SHP77 (cell line): ENCODE measurements at regions not wholly inside any gene's neighbourhood (a gene's known extent, or its start where the extent isn't known, plus 50 kb on each side); places are given as distances from the start of the nearest gene placed in this dataset.

Experiments
- DNase-seq, 2 experiments: peaks; one replicate each; lab custom pipeline; 2025; lab: John Stamatoyannopoulos, UW

DNA sequence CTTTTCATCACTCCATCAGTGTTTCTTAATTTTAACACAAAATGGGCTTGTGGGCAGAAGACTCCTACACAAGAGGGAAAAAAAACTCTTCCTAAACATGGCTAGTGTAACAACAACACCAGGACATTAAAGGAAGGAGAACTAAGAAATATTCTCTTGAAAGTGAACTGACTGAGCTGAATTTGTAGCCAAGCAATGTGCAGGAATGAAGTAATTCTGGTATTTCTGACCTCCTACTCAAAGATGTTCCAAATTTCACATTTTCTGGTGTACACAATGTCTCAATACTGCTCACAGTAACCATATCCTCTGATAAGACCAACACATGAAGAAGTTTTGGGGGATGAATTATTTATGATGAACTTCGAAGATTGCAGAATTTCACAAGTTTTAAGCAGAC, 357.3 kb downstream of the DUSP6 start:
- DNase-seq: no peak

- DNase-seq: no peak
Observed at GRCh38 chr12:88994537-88994936, 357.8 kb downstream of the DUSP6 start.

DNA sequence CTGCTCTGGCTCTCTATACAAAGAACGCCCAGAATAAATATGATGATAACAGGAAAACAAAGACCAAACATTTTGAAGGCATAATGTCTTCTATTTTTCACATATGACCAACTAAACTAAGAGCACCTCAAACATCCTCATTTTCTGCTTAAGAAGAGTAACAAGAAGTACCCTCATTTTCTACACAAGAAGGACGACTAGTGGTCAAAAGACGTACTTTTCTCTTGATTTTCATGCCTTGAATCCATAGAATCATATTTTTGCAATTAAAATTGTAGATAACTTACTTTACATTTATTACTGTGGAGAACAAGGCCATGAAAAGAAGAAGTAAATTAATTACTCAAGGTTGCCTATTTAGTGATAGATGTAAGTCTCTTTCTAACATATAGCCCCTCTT, 358.6 kb downstream of the DUSP6 start:
- peak; percentile 36 to 37 for DNase-seq

- no peak for DNase-seq
Observed at GRCh38 chr12:88986056-88986455, 366.2 kb downstream of the DUSP6 start.

DNA sequence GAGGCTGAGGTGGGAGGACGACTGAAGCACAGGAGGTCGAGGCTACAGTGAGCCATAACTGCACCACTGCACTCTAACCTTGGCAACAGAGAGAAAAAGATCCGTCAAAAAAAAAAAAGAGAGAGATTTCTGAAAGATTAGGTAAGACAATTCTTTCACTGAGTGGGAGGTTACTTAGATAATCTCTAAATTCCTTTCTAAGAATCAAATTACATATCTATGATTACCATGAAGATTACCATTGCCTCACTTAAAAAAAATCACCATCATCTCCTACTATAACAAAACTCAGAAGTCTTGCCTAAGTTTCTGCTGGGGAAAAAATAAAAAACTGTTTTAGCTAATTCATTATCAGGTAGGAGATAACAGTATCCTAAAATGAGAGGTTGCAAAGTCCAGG, 366.7 kb downstream of the DUSP6 start:
- DNase-seq: no peak

- no peak for DNase-seq
Observed at GRCh38 chr12:88985011-88985410, 367.3 kb downstream of the DUSP6 start.

DNA sequence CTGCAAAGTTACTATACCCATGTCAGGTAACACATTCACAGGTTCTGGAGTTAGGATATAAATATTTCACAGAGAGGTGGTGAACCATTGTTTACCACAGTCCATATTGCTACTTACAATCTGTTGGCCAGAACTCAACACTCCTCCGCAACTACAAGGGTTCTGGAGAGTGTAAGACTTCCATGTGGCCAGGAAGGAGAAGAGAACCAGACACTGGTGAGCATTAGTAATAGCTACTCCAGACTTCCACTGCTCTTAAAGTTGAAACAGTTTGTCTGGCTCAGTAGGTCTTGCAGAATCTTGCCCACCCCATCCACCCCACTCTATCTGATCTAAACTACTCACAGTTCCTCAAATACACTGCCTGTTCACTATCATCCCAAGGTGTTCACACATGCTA, 369.6 kb downstream of the DUSP6 start:
- DNase-seq: no peak

DNA sequence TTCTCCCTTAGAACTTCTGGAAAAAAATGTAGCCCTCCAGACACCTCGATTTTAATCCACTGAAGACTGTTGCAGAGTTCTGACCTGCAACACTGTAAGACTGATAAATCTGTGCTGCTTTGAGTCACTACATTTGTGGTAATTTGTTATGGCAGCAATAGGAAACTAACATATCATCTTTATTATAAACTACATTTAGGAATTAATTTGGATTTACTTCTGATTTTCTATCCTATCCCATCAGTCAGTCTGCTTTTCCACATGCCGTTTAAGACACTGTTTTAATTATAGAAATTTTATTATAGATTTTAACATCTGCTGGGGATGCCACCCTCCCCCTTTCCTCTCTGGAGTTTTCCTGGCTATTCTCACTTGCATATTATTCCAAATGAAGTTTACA, 375.2 kb downstream of the DUSP6 start:
- no peak for DNase-seq

DNA sequence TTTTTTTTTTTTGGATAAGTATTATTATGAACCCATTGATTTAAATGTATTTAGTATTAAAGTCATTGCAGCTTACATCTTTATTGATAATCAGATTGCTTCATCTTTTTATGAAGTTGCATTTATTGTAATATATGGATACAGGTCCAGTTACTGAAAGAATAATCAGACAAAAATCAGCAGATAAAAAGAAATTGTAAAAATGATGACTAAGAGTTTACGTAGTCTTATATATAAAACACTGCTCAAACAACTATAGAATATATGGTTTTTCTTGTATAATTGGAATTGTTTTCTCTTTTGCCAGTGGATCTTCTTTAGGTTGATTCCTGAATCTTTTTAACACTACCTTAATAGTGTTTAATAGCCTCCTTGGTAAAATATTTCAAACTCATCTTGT, 378.3 kb downstream of the DUSP6 start:
- DNase-seq: no peak

DNA sequence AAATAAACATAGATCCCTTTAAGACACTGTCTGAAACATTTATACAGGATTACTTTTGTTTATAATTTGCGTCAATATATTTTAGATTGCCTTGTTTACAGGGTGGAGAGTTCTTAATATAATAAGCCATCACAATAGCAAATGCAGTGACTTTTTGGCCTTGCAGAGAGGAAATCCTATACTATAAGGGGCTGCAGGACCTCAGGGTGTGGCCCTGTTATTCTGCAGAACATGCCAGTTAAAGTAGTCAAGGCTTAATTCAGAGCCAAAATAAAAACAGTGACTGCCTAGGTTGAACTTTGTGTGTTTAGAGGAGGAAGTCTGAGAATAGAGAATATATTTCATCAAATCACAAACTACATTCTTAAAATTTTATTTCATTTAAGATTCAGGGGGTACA, 381.6 kb downstream of the DUSP6 start:
- DNase-seq: no peak

- no peak for DNase-seq
Observed at GRCh38 chr12:88969127-88969526, 383.2 kb downstream of the DUSP6 start.

DNA sequence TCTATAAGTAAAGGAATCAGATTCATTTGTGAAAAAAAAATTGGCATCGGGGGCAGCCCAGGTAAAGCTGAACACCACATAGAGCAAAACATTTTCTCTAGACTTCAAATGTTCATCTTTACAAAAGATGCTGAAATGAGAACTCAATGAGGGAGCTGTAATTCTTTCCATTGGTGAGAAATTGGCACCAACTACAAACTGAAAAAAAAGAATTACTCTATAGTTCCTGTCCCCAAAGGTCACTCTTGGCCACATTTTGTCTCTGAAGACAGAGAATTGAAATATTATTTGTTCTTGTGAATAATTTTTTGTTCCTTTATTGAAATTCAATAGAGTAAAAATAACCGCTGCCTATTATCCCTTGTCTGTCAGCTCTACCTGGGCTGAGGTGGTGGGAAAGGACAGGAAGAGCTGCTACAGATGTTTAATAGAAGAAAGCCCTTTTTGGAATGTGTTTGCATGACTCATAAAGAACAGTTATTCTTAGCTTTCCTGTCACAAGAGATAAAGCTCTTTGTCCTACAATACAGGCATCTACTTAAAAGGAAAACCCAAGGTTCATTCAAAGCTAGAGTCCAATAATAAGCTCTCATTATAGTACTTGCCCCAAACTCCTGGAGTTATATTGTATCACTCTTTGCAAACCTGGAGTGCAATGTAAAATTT, 380.1 kb upstream of the KITLG start:
- no peak for DNase-seq

GRCh38 chr12:88958946-88959345, 378.7 kb upstream of the KITLG start:
- DNase-seq: peak; percentile 62 to 77

GRCh38 chr12:88958153-88958552, 377.9 kb upstream of the KITLG start:
- DNase-seq: peak; percentile 51 to 74

DNA sequence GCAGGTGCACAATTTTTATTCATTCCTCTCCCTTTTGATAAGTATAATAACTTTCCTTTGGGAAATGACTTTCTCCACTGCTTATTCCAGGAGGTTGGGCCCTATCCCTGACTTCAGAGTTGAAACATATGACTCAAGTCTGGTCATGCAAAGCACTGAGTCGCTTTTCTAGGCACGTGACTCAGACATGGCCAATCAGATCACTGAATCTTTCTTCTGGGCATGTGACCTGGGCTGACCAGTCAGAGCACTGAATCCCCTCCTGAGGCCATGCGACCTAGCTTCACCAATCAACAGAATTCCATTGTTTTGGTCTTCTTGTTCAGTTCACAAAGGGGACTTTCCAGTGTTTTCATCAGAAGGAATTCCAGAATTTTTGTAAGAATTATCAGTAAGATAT, 377.1 kb upstream of the KITLG start:
- DNase-seq: no peak

- DNase-seq: no peak
Observed at GRCh38 chr12:88955531-88955930, 375.3 kb upstream of the KITLG start.

GRCh38 chr12:88953029-88953586, 372.8 kb upstream of the KITLG start:
- DNase-seq: no peak

DNA sequence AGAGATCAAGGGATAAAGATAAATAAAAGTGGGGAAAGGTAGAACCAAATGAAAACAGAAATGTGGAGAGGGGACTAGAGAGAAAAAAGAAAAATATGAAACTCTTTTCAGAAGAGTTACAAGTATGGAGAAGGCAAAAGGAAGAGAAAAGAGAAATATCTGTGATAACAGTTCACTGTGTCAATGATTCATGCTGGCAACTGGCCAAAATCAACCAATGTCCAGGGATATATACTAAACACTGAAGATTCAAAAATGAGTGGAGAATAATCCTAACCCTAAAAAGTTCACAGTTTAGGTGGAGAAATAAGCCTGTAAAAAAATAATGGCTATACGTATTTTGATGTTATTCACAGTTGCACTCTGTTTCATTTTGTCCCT, 372.3 kb upstream of the KITLG start:
- DNase-seq: peak in 1 of 2 experiments; percentile 23

DNA sequence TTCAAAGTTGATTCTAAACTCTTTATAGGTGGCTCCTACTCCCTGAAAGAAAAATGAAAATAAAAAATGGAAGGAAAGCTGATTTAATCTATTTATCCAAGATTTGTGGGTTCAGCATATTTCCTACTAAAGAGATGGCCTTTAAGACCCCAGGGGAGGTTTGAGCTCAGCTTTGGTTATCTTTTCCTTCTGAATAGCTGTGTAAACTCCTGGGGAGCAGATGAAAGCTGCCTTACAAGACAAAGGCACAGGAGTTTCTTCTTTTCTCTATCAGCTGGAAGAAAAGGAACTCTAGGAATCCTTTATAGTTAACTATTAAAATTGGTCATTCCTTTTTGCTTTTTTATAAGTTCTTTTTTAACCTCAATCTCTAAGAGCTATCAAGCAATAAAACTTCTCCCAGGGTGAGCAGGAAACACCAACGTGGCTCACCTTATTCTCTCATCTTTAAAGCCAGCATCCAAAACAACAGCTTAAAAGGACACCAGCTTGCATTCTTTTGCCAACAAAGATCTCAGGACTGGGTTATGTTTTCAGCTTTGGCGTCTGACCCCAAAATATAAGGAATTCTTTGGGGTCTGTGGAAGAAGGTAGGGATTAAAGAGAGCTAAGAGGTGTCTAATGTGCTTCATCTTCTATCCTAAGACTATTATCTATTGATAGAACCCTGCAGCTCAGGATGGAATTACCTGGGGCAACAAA, 371.7 kb upstream of the KITLG start:
- DNase-seq: no peak

DNA sequence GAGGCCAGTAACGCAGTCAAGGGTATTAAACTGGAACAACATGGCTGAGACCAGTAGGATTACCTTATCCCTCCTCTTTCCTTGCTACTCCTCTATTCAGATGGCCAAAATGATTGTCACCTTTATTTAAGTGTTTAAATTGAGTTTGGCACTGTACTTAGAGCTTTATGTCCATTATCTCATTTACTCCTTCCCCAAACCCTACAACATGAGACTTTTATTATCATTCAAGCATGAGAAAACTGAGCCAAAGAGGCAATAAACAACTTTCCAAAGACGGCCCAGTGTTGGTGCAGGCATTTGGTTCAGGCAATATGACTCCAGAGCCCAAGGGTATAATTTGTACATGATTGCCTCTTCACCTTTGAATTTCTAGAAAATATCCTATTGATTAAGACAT, 370.9 kb upstream of the KITLG start:
- no peak for DNase-seq

GRCh38 chr12:88947486-88948043, 367.3 kb upstream of the KITLG start:
- DNase-seq: no peak

GRCh38 chr12:88946372-88946997, 366.2 kb upstream of the KITLG start:
- no peak for DNase-seq
